ENCODE measurements at regions not wholly inside any gene's neighbourhood (a gene's known extent, or its start where the extent isn't known, plus 50 kb on each side); places are given as distances from the start of the nearest gene placed in this dataset.
"Not testable (repeated sequence)": the region's sequence is repeated elsewhere in the genome, so short reads cannot be mapped to it uniquely, and the experiment has no call there.

- no peak overlapping the region for H2BK12ac ChIP-seq (ENCODE audit: low read length in 2 of 2)
- H3K4me3 ChIP-seq (ENCODE audit: insufficient read depth in 1 of 2, low read depth in 1 of 2, low read length in 2 of 2), result no peak overlapping the region
- no peak overlapping the region for H3K4me2 ChIP-seq (ENCODE audit: low read length, poor library complexity, severe bottlenecking)
- no peak overlapping the region for H3K23ac ChIP-seq (ENCODE audit: low read length in 2 of 2)
- H3K18ac ChIP-seq (ENCODE audit: low read depth in 1 of 2, low read length in 2 of 2), result no peak overlapping the region
- no peak overlapping the region for H4K8ac ChIP-seq (ENCODE audit: low read length)
- H3K36me3 ChIP-seq (ENCODE audit: control insufficient read depth in 1 of 2, insufficient read depth in 2 of 2, low read depth in 1 of 2, low read length in 2 of 2), result no peaks in the 10 kb centered on the region
- H3K9me3 ChIP-seq (ENCODE audit: control insufficient read depth, low read length), result peaks cover 28% of the 10 kb centered on the region
- H2AK5ac ChIP-seq (ENCODE audit: low read length, severe bottlenecking), result no peak overlapping the region
- no peak overlapping the region for H2BK5ac ChIP-seq (ENCODE audit: low read depth, low read length, poor library complexity, severe bottlenecking)
- H3K4me1 ChIP-seq (ENCODE audit: control insufficient read depth, insufficient read depth, low read depth, low read length), result no peaks in the 10 kb centered on the region
- no peak overlapping the region for H2BK120ac ChIP-seq (ENCODE audit: low read depth, low read length)
- H3K9ac ChIP-seq (ENCODE audit: low read length), result no peak overlapping the region
- no peak overlapping the region for H3K14ac ChIP-seq (ENCODE audit: low read length in 2 of 2)
- peaks cover 0 to 33% of the 10 kb centered on the region in 2 experiments for H3K27me3 ChIP-seq (ENCODE audit: control insufficient read depth in 1 of 2, insufficient read depth in 1 of 2, low read length in 2 of 2)
- WGBS, result 71% methylated on average over 6 of the region's 8 CpGs
- no peak overlapping the region for H4K91ac ChIP-seq (ENCODE audit: low read length)
- no peaks in the 10 kb centered on the region for H3K79me1 ChIP-seq (replicated peaks; ENCODE audit: low read length, poor library complexity, severe bottlenecking)
- H2BK15ac ChIP-seq (ENCODE audit: low read depth, poor library complexity, severe bottlenecking), result no peak overlapping the region
- H2AFZ ChIP-seq (ENCODE audit: low read depth, low read length), result no peak overlapping the region
- no peak for DNase-seq
- H3K27ac ChIP-seq (ENCODE audit: low read length, poor library complexity, severe bottlenecking), result no peak overlapping the region
- H3K4ac ChIP-seq (ENCODE audit: low read depth in 1 of 2, low read length in 2 of 2), result no peak overlapping the region
Measured at GRCh38 chr7:3117488-3118231, 74.0 kb upstream of the CARD11 start.

- H4K91ac ChIP-seq (ENCODE audit: low read length); H2AFZ ChIP-seq (ENCODE audit: low read depth, low read length); H3K23ac ChIP-seq (ENCODE audit: low read length in 2 of 2); H3K79me1 ChIP-seq (replicated peaks; ENCODE audit: low read length, poor library complexity, severe bottlenecking); H2AK5ac ChIP-seq (ENCODE audit: low read length, severe bottlenecking); DNase-seq; H3K18ac ChIP-seq (ENCODE audit: low read depth in 1 of 2, low read length in 2 of 2); H4K8ac ChIP-seq (ENCODE audit: low read length); H2BK120ac ChIP-seq (ENCODE audit: low read depth, low read length); H3K14ac ChIP-seq (ENCODE audit: low read length in 2 of 2); H3K36me3 ChIP-seq (ENCODE audit: control insufficient read depth in 1 of 2, insufficient read depth in 2 of 2, low read depth in 1 of 2, low read length in 2 of 2); H3K27ac ChIP-seq (ENCODE audit: low read length, poor library complexity, severe bottlenecking); H2BK5ac ChIP-seq (ENCODE audit: low read depth, low read length, poor library complexity, severe bottlenecking); H3K9ac ChIP-seq (ENCODE audit: low read length); H3K4me1 ChIP-seq (ENCODE audit: control insufficient read depth, insufficient read depth, low read depth, low read length); H3K4me3 ChIP-seq (ENCODE audit: insufficient read depth in 1 of 2, low read depth in 1 of 2, low read length in 2 of 2); H3K4ac ChIP-seq (ENCODE audit: low read depth in 1 of 2, low read length in 2 of 2); H2BK15ac ChIP-seq (ENCODE audit: low read depth, poor library complexity, severe bottlenecking); H2BK12ac ChIP-seq (ENCODE audit: low read length in 2 of 2); H3K4me2 ChIP-seq (ENCODE audit: low read length, poor library complexity, severe bottlenecking): not testable (repeated sequence)
- H3K27me3 ChIP-seq (ENCODE audit: control insufficient read depth in 1 of 2, insufficient read depth in 1 of 2, low read length in 2 of 2), result peaks cover 0 to 33% of the 10 kb centered on the region in 2 experiments
- H3K9me3 ChIP-seq (ENCODE audit: control insufficient read depth, low read length), result peaks cover 24% of the 10 kb centered on the region
- WGBS, result 74% methylated on average over 9 of the region's 9 CpGs
Measured at GRCh38 chr7:3119352-3119927, 75.8 kb upstream of the CARD11 start.

GRCh38 chr7:3119963-3120362 lies 76.3 kb upstream of the CARD11 start:
- Histone ChIP-seq H3K27ac (ENCODE audit: low read length, poor library complexity, severe bottlenecking) (no peak overlapping the region), H3K4me3 (ENCODE audit: insufficient read depth in 1 of 2, low read depth in 1 of 2, low read length in 2 of 2) (no peak overlapping the region), H2BK120ac (ENCODE audit: low read depth, low read length) (no peak overlapping the region), H3K4me2 (ENCODE audit: low read length, poor library complexity, severe bottlenecking) (no peak overlapping the region), H2AK5ac (ENCODE audit: low read length, severe bottlenecking) (no peak overlapping the region), H3K9ac (ENCODE audit: low read length) (no peak overlapping the region), H4K8ac (ENCODE audit: low read length) (no peak overlapping the region), H3K23ac (ENCODE audit: low read length in 2 of 2) (no peak overlapping the region), H2AFZ (ENCODE audit: low read depth, low read length) (no peak overlapping the region), H4K91ac (ENCODE audit: low read length) (no peak overlapping the region), H2BK12ac (ENCODE audit: low read length in 2 of 2) (no peak overlapping the region), H3K14ac (ENCODE audit: low read length in 2 of 2) (no peak overlapping the region), H2BK15ac (ENCODE audit: low read depth, poor library complexity, severe bottlenecking) (no peak overlapping the region), H3K4me1 (ENCODE audit: control insufficient read depth, insufficient read depth, low read depth, low read length) (no peaks in the 10 kb centered on the region), H3K36me3 (ENCODE audit: control insufficient read depth in 1 of 2, insufficient read depth in 2 of 2, low read depth in 1 of 2, low read length in 2 of 2) (no peaks in the 10 kb centered on the region), H3K9me3 (ENCODE audit: control insufficient read depth, low read length) (peaks cover 20% of the 10 kb centered on the region), H3K79me1 (replicated peaks; ENCODE audit: low read length, poor library complexity, severe bottlenecking) (no peaks in the 10 kb centered on the region), H3K4ac (ENCODE audit: low read depth in 1 of 2, low read length in 2 of 2) (no peak overlapping the region), H2BK5ac (ENCODE audit: low read depth, low read length, poor library complexity, severe bottlenecking) (no peak overlapping the region), H3K18ac (ENCODE audit: low read depth in 1 of 2, low read length in 2 of 2) (no peak overlapping the region), H3K27me3 (ENCODE audit: control insufficient read depth in 1 of 2, insufficient read depth in 1 of 2, low read length in 2 of 2) (peaks cover 0 to 29% of the 10 kb centered on the region in 2 experiments)
- no peak for DNase-seq
- WGBS, result 73% methylated on average over 3 of the region's 3 CpGs

GRCh38 chr7:3120513-3120912 lies 76.8 kb upstream of the CARD11 start:
- Histone ChIP-seq H3K27ac (ENCODE audit: low read length, poor library complexity, severe bottlenecking) (no peak overlapping the region), H2BK120ac (ENCODE audit: low read depth, low read length) (no peak overlapping the region), H3K36me3 (ENCODE audit: control insufficient read depth in 1 of 2, insufficient read depth in 2 of 2, low read depth in 1 of 2, low read length in 2 of 2) (no peaks in the 10 kb centered on the region), H3K9ac (ENCODE audit: low read length) (no peak overlapping the region), H3K9me3 (ENCODE audit: control insufficient read depth, low read length) (peaks cover 18% of the 10 kb centered on the region), H2AK5ac (ENCODE audit: low read length, severe bottlenecking) (no peak overlapping the region), H2BK12ac (ENCODE audit: low read length in 2 of 2) (no peak overlapping the region), H4K8ac (ENCODE audit: low read length) (no peak overlapping the region), H4K91ac (ENCODE audit: low read length) (no peak overlapping the region), H3K14ac (ENCODE audit: low read length in 2 of 2) (no peak overlapping the region), H3K4me2 (ENCODE audit: low read length, poor library complexity, severe bottlenecking) (no peak overlapping the region), H3K79me1 (replicated peaks; ENCODE audit: low read length, poor library complexity, severe bottlenecking) (no peaks in the 10 kb centered on the region), H3K27me3 (ENCODE audit: control insufficient read depth in 1 of 2, insufficient read depth in 1 of 2, low read length in 2 of 2) (peaks cover 0 to 28% of the 10 kb centered on the region in 2 experiments), H3K4me3 (ENCODE audit: insufficient read depth in 1 of 2, low read depth in 1 of 2, low read length in 2 of 2) (no peak overlapping the region), H2BK5ac (ENCODE audit: low read depth, low read length, poor library complexity, severe bottlenecking) (no peak overlapping the region), H2BK15ac (ENCODE audit: low read depth, poor library complexity, severe bottlenecking) (no peak overlapping the region), H2AFZ (ENCODE audit: low read depth, low read length) (no peak overlapping the region), H3K4ac (ENCODE audit: low read depth in 1 of 2, low read length in 2 of 2) (no peak overlapping the region), H3K4me1 (ENCODE audit: control insufficient read depth, insufficient read depth, low read depth, low read length) (no peaks in the 10 kb centered on the region), H3K23ac (ENCODE audit: low read length in 2 of 2) (no peak overlapping the region), H3K18ac (ENCODE audit: low read depth in 1 of 2, low read length in 2 of 2) (no peak overlapping the region)
- 94% methylated on average over 2 of the region's 3 CpGs for WGBS
- DNase-seq, result no peak
